Neuron (in vitro differentiated cells): ENCODE measurements at regions not wholly inside any gene's neighbourhood (a gene's known extent, or its start where the extent isn't known, plus 50 kb on each side); places are given as distances from the start of the nearest gene placed in this dataset.

Source experiments
- H2AFZ ChIP-seq: one replicate; pipeline ENCODE4 v1.6.1; 2013; ENCODE audit warnings: low read depth, mild to moderate bottlenecking, inconsistent platforms, low read length, moderate library complexity
- H3K27me3 ChIP-seq: one replicate; pipeline ENCODE4 v1.6.1; 2013; ENCODE audit warnings: low read length; ENCODE audit not compliant: insufficient read depth
- H3K36me3 ChIP-seq: one replicate; pipeline ENCODE4 v1.6.1; 2013; ENCODE audit warnings: low read length; ENCODE audit not compliant: insufficient read depth
- H3K4me1 ChIP-seq: one replicate; pipeline ENCODE4 v1.6.1; 2013; ENCODE audit warnings: low read length; ENCODE audit not compliant: insufficient read depth
- H3K4me3 ChIP-seq: 2 replicates; pipeline ENCODE4 v1.5.1; 2013; ENCODE audit warnings: mild to moderate bottlenecking, low read length, moderate library complexity
- H3K9me3 ChIP-seq: one replicate; pipeline ENCODE4 v1.6.1; 2013; ENCODE audit warnings: low read length

DNA sequence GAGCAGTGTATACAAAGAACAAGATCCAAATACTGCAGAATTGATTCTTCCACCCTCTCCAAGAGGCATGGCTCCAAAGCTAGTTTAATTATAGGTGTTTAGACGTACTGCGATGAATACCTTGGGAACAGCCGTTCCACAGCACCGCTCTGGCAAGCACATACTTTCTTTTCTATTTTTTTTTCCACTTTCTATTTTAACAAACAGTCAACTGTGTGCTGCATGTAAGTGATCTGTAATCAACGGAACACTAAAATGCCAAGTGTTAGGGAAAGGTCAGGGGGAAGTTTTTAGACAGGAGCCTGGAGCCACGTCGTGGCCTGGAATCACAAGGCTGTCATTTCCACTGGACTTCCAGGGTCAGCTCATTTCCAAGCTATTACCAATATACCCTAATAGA is 486.4 kb upstream of the DAB1 start:
- no peak overlapping the region for H3K4me3 ChIP-seq
- H3K4me1 ChIP-seq, result peaks cover 3% of the 10 kb centered on the region
- H3K36me3 ChIP-seq, result no peaks in the 10 kb centered on the region
- no peaks in the 10 kb centered on the region for H3K9me3 ChIP-seq
- H2AFZ ChIP-seq, result no peak overlapping the region
- no peaks in the 10 kb centered on the region for H3K27me3 ChIP-seq

DNA sequence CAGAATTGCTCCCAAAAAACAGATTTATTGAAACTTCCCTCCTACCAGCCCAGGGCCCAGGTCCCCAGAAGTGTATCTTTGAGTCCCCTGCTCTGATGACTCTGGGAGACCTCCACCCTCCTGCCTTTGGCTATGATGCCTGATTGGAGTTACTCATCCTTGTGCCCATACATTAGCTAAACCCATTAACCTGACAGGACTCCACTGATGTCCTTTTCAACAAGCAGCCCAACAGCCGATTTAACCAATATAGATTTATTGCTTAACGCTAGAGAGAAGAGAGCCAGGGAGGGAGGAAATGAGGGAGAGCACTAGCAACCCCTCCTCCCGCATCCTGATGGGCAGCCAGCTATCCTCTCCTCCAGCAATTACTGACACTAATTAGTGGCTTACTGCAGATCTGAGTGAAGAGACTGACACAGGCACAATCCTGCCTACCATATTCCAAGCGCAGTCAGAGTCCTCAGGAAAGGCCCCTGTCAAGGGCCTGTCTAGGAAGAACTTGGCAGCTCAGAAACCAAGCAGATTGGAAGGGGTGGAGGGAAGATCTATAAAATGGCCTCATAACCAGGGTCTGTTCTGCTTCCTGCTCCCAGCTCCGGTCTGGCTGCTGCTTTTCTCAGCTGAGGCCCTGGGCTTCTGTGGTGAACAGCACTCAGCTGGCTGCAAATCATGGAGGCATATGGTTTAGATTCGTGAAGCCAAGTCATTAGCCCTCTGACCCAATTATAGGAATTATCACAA is 484.5 kb upstream of the DAB1 start:
- Histone ChIP-seq H3K9me3 (no peaks in the 10 kb centered on the region), H3K27me3 (no peaks in the 10 kb centered on the region), H3K4me3 (no peak overlapping the region), H3K4me1 (peaks cover 3% of the 10 kb centered on the region), H2AFZ (no peak overlapping the region), H3K36me3 (no peaks in the 10 kb centered on the region)

DNA sequence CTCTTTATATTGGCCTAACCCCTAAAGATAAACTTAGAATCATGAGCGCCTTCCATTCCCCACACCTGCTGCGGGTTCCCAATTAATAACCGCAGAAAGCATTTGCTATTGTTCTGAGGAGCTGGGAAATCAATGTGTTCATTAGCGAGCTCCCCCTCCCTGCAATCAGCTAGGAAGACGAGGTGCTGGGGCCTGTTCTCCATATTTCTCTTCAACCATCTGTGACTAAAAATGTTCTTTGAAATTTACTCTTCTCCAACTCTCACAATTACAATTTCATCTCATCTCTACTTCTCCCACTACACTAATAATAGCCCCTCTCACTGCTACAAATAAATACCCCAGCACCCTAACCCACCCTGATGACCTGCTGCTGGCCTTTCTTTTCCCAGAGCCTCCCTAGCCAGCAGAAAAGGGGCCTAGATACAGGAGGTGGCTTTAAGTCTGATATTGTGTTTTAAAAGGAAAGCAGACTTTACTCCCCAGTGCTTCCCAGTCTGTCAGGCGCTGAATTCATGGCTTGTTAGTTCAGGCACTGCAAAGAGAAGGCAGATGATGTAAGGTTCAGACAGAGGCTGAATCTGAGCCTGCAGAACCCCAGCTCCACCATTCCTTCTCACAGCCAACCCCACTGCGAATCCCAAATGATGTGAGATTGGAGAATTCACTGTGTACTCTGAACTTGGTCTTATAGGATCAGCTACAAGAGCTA is 477.5 kb upstream of the DAB1 start:
- Histone ChIP-seq H3K27me3 (no peaks in the 10 kb centered on the region), H2AFZ (no peak overlapping the region), H3K36me3 (no peaks in the 10 kb centered on the region), H3K4me3 (no peak overlapping the region), H3K9me3 (no peaks in the 10 kb centered on the region), H3K4me1 (peaks cover 8% of the 10 kb centered on the region)

DNA sequence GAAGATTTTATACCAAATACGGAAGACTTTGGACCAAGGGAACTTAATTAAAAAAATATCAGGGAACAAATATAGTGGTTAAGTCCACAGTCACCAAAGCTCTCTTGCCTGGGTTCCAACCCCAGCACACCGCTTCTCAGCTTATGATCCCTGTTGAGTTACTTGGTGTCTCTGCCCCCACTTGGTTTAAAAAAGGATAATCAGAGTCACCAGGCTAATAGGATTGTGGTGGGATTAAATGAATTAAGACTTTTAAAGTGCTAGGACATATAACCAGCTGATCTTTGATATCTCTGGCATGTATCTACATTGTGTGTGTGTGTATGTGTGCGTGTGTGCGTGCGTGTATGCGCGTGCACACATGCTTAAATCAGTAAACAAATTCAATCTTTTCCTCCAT is 474.7 kb upstream of the DAB1 start:
- Histone ChIP-seq H3K27me3 (no peaks in the 10 kb centered on the region), H2AFZ (no peak overlapping the region)

DNA sequence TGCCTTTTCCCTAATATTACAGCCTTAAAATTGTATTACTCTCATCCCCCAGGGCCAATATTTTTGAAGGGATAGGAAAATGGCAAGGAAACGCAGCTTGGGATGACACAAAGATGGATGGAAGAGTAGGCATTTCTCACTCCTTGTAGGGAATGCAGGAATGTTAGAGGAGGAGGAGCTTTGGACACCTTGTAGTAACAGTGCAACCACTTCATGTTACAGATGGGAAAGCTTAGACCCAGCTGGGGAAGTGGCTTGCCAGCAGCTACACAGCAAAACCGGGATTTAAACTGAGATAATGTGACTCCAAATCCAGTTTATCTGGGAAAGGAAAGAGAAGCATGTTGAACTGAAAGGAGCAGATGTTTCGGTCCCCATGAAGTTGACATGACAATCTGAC is 473.7 kb upstream of the DAB1 start:
- H3K4me3 ChIP-seq, result no peak overlapping the region
- H3K27me3 ChIP-seq, result no peaks in the 10 kb centered on the region
- H3K4me1 ChIP-seq, result peaks cover 19% of the 10 kb centered on the region
- H3K9me3 ChIP-seq, result no peaks in the 10 kb centered on the region
- H3K36me3 ChIP-seq, result no peaks in the 10 kb centered on the region
- H2AFZ ChIP-seq, result no peak overlapping the region

More for the DNA sequence above, 474.7 kb upstream of the DAB1 start:
- Histone ChIP-seq H3K4me3 (no peak overlapping the region), H3K4me1 (peaks cover 19% of the 10 kb centered on the region), H3K36me3 (no peaks in the 10 kb centered on the region), H3K9me3 (no peaks in the 10 kb centered on the region)

DNA sequence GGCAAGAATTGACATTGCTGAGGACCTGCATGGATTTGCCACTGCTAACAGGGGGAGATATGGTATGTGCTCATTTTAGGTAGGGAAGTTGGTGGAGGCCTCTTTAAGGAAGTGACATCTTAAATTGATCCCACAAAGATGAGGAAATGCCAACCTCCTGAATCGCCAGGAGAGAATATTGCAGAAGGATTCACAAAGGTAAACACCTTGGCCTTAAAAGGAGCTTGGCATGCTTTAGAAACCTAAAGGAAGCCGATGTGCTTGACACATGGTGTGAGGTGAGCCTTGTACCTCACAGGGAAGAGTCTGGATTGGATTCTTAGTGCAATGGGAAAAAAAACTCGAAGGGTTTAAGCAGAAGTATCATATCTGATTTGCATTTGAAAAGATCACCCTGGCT is 470.5 kb upstream of the DAB1 start:
- no peaks in the 10 kb centered on the region for H3K27me3 ChIP-seq
- no peaks in the 10 kb centered on the region for H3K36me3 ChIP-seq
- H3K4me3 ChIP-seq, result no peak overlapping the region
- peaks cover 16% of the 10 kb centered on the region for H3K4me1 ChIP-seq
- H2AFZ ChIP-seq, result no peak overlapping the region
- H3K9me3 ChIP-seq, result no peaks in the 10 kb centered on the region

DNA sequence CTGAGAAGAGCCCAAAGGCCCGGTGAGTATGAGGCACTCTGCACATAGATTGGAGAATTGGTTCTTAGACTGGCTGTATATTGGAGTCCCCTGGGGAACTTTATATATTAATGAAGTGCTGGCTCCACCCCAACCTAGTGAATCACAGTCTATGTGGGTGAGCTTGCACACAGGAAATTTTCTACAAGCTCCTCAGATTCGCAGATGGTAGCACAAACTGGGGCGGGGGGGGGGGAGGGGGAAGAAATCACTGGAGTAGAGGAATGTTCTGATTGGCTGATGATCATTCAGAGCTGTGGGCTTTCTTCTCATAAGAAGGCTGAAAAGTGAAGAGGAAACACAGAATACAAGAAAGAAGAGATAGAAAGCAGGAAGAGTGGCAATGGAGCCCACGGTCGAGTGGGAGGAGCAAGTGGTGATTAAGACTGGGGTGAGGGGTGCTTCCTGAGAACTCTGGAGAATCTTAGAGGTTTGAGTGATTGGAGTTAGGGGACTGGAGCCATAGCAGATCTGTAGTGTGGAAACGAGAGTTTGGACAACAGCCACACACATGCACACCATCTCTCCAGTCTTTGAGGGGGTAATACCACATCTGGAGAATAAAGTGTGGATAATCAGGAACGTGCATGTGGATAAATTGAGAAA is 465.9 kb upstream of the DAB1 start:
- Histone ChIP-seq H3K27me3 (no peaks in the 10 kb centered on the region), H3K9me3 (no peaks in the 10 kb centered on the region), H3K4me1 (peaks cover 21% of the 10 kb centered on the region), H3K4me3 (no peak overlapping the region), H3K36me3 (no peaks in the 10 kb centered on the region), H2AFZ (no peak overlapping the region)

DNA sequence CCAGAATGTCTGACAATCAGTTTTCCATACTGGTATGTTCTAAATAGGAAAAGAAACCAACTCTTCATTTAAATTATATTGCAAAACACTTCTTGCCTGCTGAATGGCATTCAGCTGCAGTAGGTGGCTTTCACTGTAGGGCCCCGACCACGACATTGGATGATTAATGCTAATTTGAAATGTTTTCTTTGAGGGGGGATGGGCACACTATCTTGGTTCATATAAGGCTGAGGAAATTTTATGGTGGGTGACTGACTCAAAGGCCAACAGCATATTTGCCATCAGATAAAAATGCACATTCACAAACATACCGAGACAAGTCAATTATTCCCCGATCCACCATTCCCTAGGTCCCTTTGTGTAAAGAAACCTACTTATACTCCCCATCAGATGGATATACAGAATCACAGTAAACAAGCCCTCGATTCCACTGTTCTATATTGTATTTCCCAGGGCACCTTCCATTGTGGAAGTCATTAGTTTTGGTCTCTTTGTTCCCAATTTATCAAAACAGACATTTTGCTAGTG is 464.2 kb upstream of the DAB1 start:
- Histone ChIP-seq H3K9me3 (no peaks in the 10 kb centered on the region), H3K27me3 (no peaks in the 10 kb centered on the region), H2AFZ (no peak overlapping the region), H3K4me1 (peaks cover 22% of the 10 kb centered on the region), H3K36me3 (no peaks in the 10 kb centered on the region), H3K4me3 (no peak overlapping the region)

DNA sequence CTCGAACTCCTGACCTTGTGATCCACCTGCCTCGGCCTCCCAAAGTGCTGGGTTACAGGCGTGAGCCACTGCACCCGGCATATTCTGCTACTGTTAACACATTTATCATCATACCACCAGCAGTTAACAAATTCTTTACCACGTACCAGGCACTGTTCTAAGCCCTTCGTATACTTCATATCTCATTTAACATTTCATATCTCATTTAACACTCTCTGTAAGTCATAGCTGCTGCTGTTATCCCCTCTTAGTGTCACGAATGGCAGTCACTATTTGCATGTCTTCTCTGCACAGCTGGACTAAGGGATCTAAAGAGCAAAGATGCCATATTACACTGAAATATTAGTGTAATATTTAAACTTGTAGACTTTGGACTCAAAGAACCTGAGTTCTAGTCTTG is 462.5 kb upstream of the DAB1 start:
- Histone ChIP-seq H3K4me1 (peaks cover 37% of the 10 kb centered on the region), H3K9me3 (no peaks in the 10 kb centered on the region), H2AFZ (no peak overlapping the region), H3K27me3 (no peaks in the 10 kb centered on the region), H3K4me3 (no peak overlapping the region), H3K36me3 (no peaks in the 10 kb centered on the region)

DNA sequence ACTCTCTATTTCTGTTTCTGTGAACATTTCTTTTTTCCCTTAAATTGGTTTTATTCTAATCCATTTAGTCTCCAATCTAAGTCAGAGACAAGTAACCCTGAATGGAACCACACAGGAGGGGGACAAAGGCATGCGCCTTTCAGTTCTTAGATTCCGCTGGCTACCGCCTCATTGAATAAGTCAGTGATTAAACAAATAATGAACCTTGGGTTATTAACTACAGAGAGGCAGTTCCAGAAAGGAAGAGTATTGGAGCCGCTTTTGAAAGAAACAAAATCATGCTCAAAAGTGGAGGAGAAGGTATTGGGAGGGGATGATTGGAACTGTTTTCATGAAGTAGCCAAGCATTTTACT is 459.8 kb upstream of the DAB1 start:
- H3K4me3 ChIP-seq, result no peak overlapping the region
- H3K4me1 ChIP-seq, result peaks cover 37% of the 10 kb centered on the region
- no peaks in the 10 kb centered on the region for H3K9me3 ChIP-seq
- no peak overlapping the region for H2AFZ ChIP-seq
- H3K36me3 ChIP-seq, result no peaks in the 10 kb centered on the region
- H3K27me3 ChIP-seq, result no peaks in the 10 kb centered on the region

DNA sequence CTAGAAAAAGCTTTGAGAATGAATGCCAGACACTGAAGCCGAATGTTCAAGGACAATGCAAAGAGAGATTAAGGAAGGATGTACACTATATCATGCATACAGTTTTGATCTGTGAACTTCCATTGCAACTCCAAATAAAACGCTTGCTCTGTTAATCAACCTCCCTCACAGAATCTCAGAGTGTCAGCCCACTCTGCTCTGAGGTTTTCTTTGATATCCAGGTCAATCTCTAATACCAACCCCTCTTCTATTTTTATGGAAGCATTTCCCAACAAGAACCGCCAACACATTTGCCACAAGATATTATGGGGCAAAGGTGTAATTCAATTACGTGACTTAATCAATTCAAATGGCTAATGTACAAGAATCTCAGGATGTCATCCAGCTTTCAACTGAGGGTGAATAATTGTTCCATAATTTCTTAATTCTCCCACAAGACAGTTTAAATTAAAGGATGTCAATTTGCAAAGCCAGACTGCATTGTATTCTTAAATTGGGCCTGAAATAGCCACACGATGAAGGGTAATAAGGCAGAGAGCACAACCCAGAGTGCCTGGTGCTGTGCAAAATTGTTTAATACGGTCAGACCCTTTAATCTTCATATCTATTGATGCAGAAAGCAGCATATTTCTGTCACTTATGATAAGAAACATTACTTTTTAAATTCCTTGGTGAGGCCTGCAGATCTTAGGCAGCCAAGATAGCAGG is 459.2 kb upstream of the DAB1 start:
- Histone ChIP-seq H3K9me3 (no peaks in the 10 kb centered on the region), H3K27me3 (no peaks in the 10 kb centered on the region), H3K4me1 (peaks cover 35% of the 10 kb centered on the region), H2AFZ (no peak overlapping the region), H3K36me3 (no peaks in the 10 kb centered on the region), H3K4me3 (no peak overlapping the region)

DNA sequence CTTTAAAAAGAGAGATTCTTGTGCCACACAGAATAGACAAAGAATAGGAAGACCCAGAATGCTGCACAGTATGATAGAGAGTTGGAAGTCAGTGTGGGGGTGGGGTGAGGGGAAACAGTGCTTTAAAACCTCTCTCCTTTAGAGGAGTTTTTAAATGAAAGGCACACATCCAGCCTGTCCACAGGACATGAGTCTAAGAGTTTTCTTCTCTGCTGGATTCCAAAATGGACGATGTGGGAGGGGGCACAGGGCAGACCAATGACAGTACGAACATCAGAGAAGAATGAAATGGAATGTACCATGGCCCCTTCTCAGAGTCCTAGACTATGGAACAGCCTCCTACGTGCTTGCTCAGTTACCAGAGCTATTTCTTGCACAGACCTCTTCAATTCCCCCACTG is 458.2 kb upstream of the DAB1 start:
- no peak overlapping the region for H3K4me3 ChIP-seq
- H3K9me3 ChIP-seq, result no peaks in the 10 kb centered on the region
- H3K36me3 ChIP-seq, result no peaks in the 10 kb centered on the region
- H3K4me1 ChIP-seq, result peaks cover 30% of the 10 kb centered on the region
- H3K27me3 ChIP-seq, result no peaks in the 10 kb centered on the region
- H2AFZ ChIP-seq, result peak overlapping the region; percentile 57

DNA sequence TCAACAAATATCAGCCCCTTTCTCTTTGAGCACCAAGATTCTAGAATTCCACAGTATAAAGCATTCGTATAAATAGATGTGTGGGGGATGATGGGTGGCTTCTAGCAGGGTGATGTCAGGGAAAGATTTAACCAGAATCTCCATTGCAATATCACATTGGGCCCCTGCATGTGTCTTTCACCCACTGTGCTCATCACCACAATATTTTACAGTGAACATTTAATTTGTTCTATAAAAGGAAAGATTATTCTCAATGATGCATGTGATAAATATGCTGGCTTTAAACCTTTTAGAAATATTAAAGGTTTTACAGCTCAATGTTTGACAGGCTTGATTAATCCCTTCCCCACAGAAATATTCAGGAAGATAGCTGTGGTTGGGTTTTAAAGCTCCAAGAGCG is 457.8 kb upstream of the DAB1 start:
- no peaks in the 10 kb centered on the region for H3K27me3 ChIP-seq
- no peaks in the 10 kb centered on the region for H3K36me3 ChIP-seq
- peaks cover 30% of the 10 kb centered on the region for H3K4me1 ChIP-seq

More for the DNA sequence above, 457.8 kb upstream of the DAB1 start:
- Histone ChIP-seq H3K9me3 (no peaks in the 10 kb centered on the region), H2AFZ (peak overlapping the region; percentile 57), H3K4me3 (no peak overlapping the region)
